Vagina (tissue), 2 donors: ENCODE measurements at regions not wholly inside any gene's neighbourhood (a gene's known extent, or its start where the extent isn't known, plus 50 kb on each side); places are given as distances from the start of the nearest gene placed in this dataset.

Source experiments
- DNase-seq, 2 donors: peaks; one replicate each; pipeline ENCODE4 v3.0.0-alpha.2; 2017; ENCODE audit errors: extremely low spot score in 2 of 2
- H3K27ac ChIP-seq: fragments of 200-600 bp; sonication (generic); one replicate; pipeline ENCODE4 v1.5.1; 2019
- H3K27me3 ChIP-seq: fragments of 200-600 bp; sonication (generic); one replicate; pipeline ENCODE4 v1.5.1; 2019
- H3K36me3 ChIP-seq, 2 donors: fragments of 200-600 bp; sonication (generic); one replicate each; pipeline ENCODE4 v1.5.1; 2017 to 2019
- H3K4me1 ChIP-seq: fragments of 200-600 bp; sonication (generic); one replicate; pipeline ENCODE4 v1.5.1; 2019
- H3K4me3 ChIP-seq, 2 donors: fragments of 200-600 bp; sonication (generic); 1 replicate in 1 of 2; 2 replicates in 1 of 2; pipeline ENCODE4 v1.5.1; 2016 to 2019
- H3K9me3 ChIP-seq: fragments of 200-600 bp; sonication (generic); one replicate; pipeline ENCODE4 v1.5.1; 2019
- CTCF ChIP-seq, 3 experiments: fragments of 450-650 bp in 2 of 3; fragments of 200-600 bp in 1 of 3; sonication (generic) in 1 of 3; IDR thresholded peaks; one replicate each; pipeline ENCODE4 v1.5.1; 2017 to 2019; ENCODE audit warnings: antibody characterized with exemption in 3 of 3, mild to moderate bottlenecking in 2 of 3, moderate library complexity in 2 of 3
- POLR2A ChIP-seq, 2 donors: fragments of 450-650 bp; IDR thresholded peaks; one replicate each; pipeline ENCODE4 v1.6.1; 2017; ENCODE audit warnings: antibody characterized with exemption in 2 of 2, mild to moderate bottlenecking in 2 of 2, moderate library complexity in 2 of 2
- POLR2AphosphoS5 ChIP-seq, 2 donors: sonication (generic); formaldehyde crosslinking; IDR thresholded peaks; one replicate each; pipeline ENCODE4 v1.9.0; 2017; ENCODE audit warnings: antibody characterized with exemption in 2 of 2, mild to moderate bottlenecking in 2 of 2, low read depth in 1 of 2; ENCODE audit not compliant: insufficient read depth in 1 of 2
- intact Hi-C: fragments of 100-400 bp; cut with DNase I; formaldehyde crosslinking; loops from one replicate; pipeline ENCODE4 v1.15.1; 2023

- peak overlapping the region in 1 of 2 donors; percentile 26 for H3K4me3 ChIP-seq
- H3K36me3 ChIP-seq, result no peaks in the 10 kb centered on the region
- intact Hi-C loops, result loop anchor here (10.0 kb wide), 1 partner anchor 130 kb away; no protein-coding TSS in a partner anchor
- H3K27me3 ChIP-seq, result no peaks in the 10 kb centered on the region
- H3K4me1 ChIP-seq, result peaks cover 9% of the 10 kb centered on the region
- H3K9me3 ChIP-seq, result no peaks in the 10 kb centered on the region
- TF ChIP-seq CTCF (IDR thresholded peaks at IDR 0.05) (no peak), POLR2AphosphoS5 (IDR thresholded peaks at IDR 0.05; ENCODE audit: insufficient read depth in 1 of 2, low read depth in 1 of 2) (no peak), POLR2A (IDR thresholded peaks at IDR 0.05) (no peak)
- H3K27ac ChIP-seq, result no peak overlapping the region
- DNase-seq, result peak in 1 of 2 donors; percentile 94
Measured at GRCh38 chr18:22324191-22325131, 93.3 kb downstream of the CTAGE1 start.

GRCh38 chr18:22322243-22322691, 95.4 kb downstream of the CTAGE1 start:
- no peak for DNase-seq
- no peaks in the 10 kb centered on the region for H3K27me3 ChIP-seq
- H3K4me3 ChIP-seq, result no peak overlapping the region
- H3K27ac ChIP-seq, result no peak overlapping the region
- H3K36me3 ChIP-seq, result no peaks in the 10 kb centered on the region
- no peak for TF ChIP-seq CTCF (IDR thresholded peaks at IDR 0.05)
- no peak for TF ChIP-seq POLR2A (IDR thresholded peaks at IDR 0.05)
- TF ChIP-seq POLR2AphosphoS5 (IDR thresholded peaks at IDR 0.05; ENCODE audit: insufficient read depth in 1 of 2, low read depth in 1 of 2), result no peak
- intact Hi-C loops, result loop anchor here (10.0 kb wide), 1 partner anchor 127 kb away; no protein-coding TSS in a partner anchor
- no peaks in the 10 kb centered on the region for H3K9me3 ChIP-seq
- peaks cover 9% of the 10 kb centered on the region for H3K4me1 ChIP-seq

GRCh38 chr18:22320771-22321170, 96.9 kb downstream of the CTAGE1 start:
- Histone ChIP-seq H3K36me3 (no peaks in the 10 kb centered on the region), H3K4me3 (no peak overlapping the region), H3K4me1 (peaks cover 9% of the 10 kb centered on the region), H3K27ac (no peak overlapping the region), H3K9me3 (no peaks in the 10 kb centered on the region), H3K27me3 (no peaks in the 10 kb centered on the region)
- intact Hi-C loops, result loop anchor here (10.0 kb wide), 1 partner anchor 126 kb away; no protein-coding TSS in a partner anchor
- TF ChIP-seq CTCF (IDR thresholded peaks at IDR 0.05), result no peak
- TF ChIP-seq POLR2A (IDR thresholded peaks at IDR 0.05), result no peak
- no peak for TF ChIP-seq POLR2AphosphoS5 (IDR thresholded peaks at IDR 0.05; ENCODE audit: insufficient read depth in 1 of 2, low read depth in 1 of 2)
- no peak for DNase-seq

- H3K4me1 ChIP-seq, result peaks cover 9% of the 10 kb centered on the region
- no peak overlapping the region for H3K4me3 ChIP-seq
- no peak overlapping the region for H3K27ac ChIP-seq
- no peaks in the 10 kb centered on the region for H3K9me3 ChIP-seq
- intact Hi-C loops, result loop anchor here (10.0 kb wide), 1 partner anchor 125 kb away; no protein-coding TSS in a partner anchor
- no peak for DNase-seq
- H3K27me3 ChIP-seq, result no peaks in the 10 kb centered on the region
- TF ChIP-seq CTCF (IDR thresholded peaks at IDR 0.05), result no peak
- no peak for TF ChIP-seq POLR2A (IDR thresholded peaks at IDR 0.05)
- TF ChIP-seq POLR2AphosphoS5 (IDR thresholded peaks at IDR 0.05; ENCODE audit: insufficient read depth in 1 of 2, low read depth in 1 of 2), result no peak
- no peaks in the 10 kb centered on the region for H3K36me3 ChIP-seq
Measured at GRCh38 chr18:22320155-22320554, 97.6 kb downstream of the CTAGE1 start.
